Breast epithelium (tissue), 3 donors: ENCODE measurements at regions not wholly inside any gene's neighbourhood (a gene's known extent, or its start where the extent isn't known, plus 50 kb on each side); places are given as distances from the start of the nearest gene placed in this dataset.
"Not testable (repeated sequence)": the region's sequence is repeated elsewhere in the genome, so short reads cannot be mapped to it uniquely, and the experiment has no call there.

ENCODE experiments used
- CTCF ChIP-seq, 3 donors: fragments of 450-650 bp; IDR thresholded peaks; one replicate each; pipeline ENCODE4 v1.5.1; 2016 to 2017; ENCODE audit warnings: antibody characterized with exemption in 3 of 3, mild to moderate bottlenecking in 3 of 3, moderate library complexity in 3 of 3
- POLR2AphosphoS5 ChIP-seq, 3 donors: sonication (generic); formaldehyde crosslinking; IDR thresholded peaks; one replicate each; pipeline ENCODE4 v1.6.1; 2017; ENCODE audit warnings: antibody characterized with exemption in 3 of 3

GRCh38 chr5:34128890-34129289, 85.9 kb upstream of the C1QTNF3 start:
- TF ChIP-seq CTCF, POLR2AphosphoS5 (IDR thresholded peaks at IDR 0.05): not testable (repeated sequence)
